CD14-positive monocyte (primary cell): ENCODE measurements at regions not wholly inside any gene's neighbourhood (a gene's known extent, or its start where the extent isn't known, plus 50 kb on each side); places are given as distances from the start of the nearest gene placed in this dataset.

Source experiments
- DNase-seq, 3 donors: peaks; one replicate each; pipeline ENCODE4 v3.0.0-alpha.2; 2011 to 2022
- H2AFZ ChIP-seq: 2 replicates; pipeline ENCODE4 v1.6.0; 2012; ENCODE audit warnings: mild to moderate bottlenecking, low read depth, low read length, inconsistent platforms; ENCODE audit not compliant: insufficient read depth, poor library complexity, severe bottlenecking
- H3K27ac ChIP-seq, 2 donors: 1 replicate in 1 of 2; 2 replicates in 1 of 2; pipeline ENCODE4 v1.5.1; 2012 to 2013; ENCODE audit warnings: low read length in 2 of 2, control low read depth in 1 of 2, inconsistent platforms in 1 of 2, low read depth in 1 of 2, mild to moderate bottlenecking in 1 of 2
- H3K27me3 ChIP-seq, 2 donors: one replicate each; pipeline versions ENCODE4 v1.6.0 to v1.6.1; 2011 to 2013; ENCODE audit warnings: low read length in 2 of 2; ENCODE audit not compliant: control insufficient read depth in 2 of 2, insufficient read depth in 2 of 2
- H3K36me3 ChIP-seq, 2 donors: replicated peaks in 1 of 2; 1 replicate in 1 of 2; 2 replicates in 1 of 2; pipeline versions ENCODE4 v1.5.1 to v1.6.1; 2012 to 2013; ENCODE audit warnings: low read length in 2 of 2, control low read depth in 1 of 2, inconsistent platforms in 1 of 2, mild to moderate bottlenecking in 1 of 2; ENCODE audit not compliant: insufficient read depth in 2 of 2, control insufficient read depth in 1 of 2
- H3K4me1 ChIP-seq, 2 donors: 1 replicate in 1 of 2; 2 replicates in 1 of 2; pipeline versions ENCODE4 v1.5.1 to v1.6.1; 2012 to 2013; ENCODE audit warnings: low read length in 2 of 2, control low read depth in 1 of 2, inconsistent platforms in 1 of 2, mild to moderate bottlenecking in 1 of 2, moderate library complexity in 1 of 2; ENCODE audit not compliant: insufficient read depth in 2 of 2, control insufficient read depth in 1 of 2
- H3K4me2 ChIP-seq: replicated peaks from 2 replicates; pipeline ENCODE3; 2012; ENCODE audit warnings: low read length, moderate library complexity, mild to moderate bottlenecking; ENCODE audit not compliant: poor library complexity, severe bottlenecking; ENCODE audit errors: extremely low read depth
- H3K4me3 ChIP-seq, 3 experiments: fragments of 200-600 bp in 1 of 3; sonication (generic) in 1 of 3; replicated peaks in 1 of 3; 1 replicate in 2 of 3; 2 replicates in 1 of 3; pipeline ENCODE4 v1.5.1; 2011 to 2013; ENCODE audit warnings: low read length in 3 of 3, mild to moderate bottlenecking in 3 of 3, control low read depth in 2 of 3, low read depth in 2 of 3, inconsistent platforms in 1 of 3, moderate library complexity in 1 of 3
- H3K79me2 ChIP-seq: 2 replicates; pipeline ENCODE4 v1.6.0; 2012; ENCODE audit warnings: mild to moderate bottlenecking, control low read depth, inconsistent platforms, low read length, moderate library complexity; ENCODE audit not compliant: insufficient read depth
- H3K9ac ChIP-seq: 2 replicates; pipeline ENCODE4 v1.6.0; 2017; ENCODE audit warnings: low read length, mild to moderate bottlenecking; ENCODE audit not compliant: insufficient read depth, poor library complexity, severe bottlenecking
- H3K9me3 ChIP-seq, 2 donors: replicated peaks in 1 of 2; 1 replicate in 1 of 2; 2 replicates in 1 of 2; pipeline versions ENCODE4 v1.5.1 to v1.6.1; 2012 to 2013; ENCODE audit warnings: low read length in 2 of 2, control low read depth in 1 of 2; ENCODE audit not compliant: control insufficient read depth in 1 of 2, insufficient read depth in 1 of 2
- H4K20me1 ChIP-seq: 2 replicates; pipeline ENCODE4 v1.6.0; 2012; ENCODE audit warnings: mild to moderate bottlenecking, low read length, control low read depth, moderate library complexity; ENCODE audit not compliant: insufficient read depth
- H3K27ac Mint-ChIP-seq, 7 donors: one replicate each; pipeline ENCODE4 v1.8.0; 2020; ENCODE audit warnings: mild to moderate bottlenecking in 7 of 7, mixed read lengths in 7 of 7, moderate library complexity in 6 of 7, inconsistent platforms in 2 of 7
- H3K27me3 Mint-ChIP-seq, 3 donors: one replicate each; pipeline ENCODE4 v1.8.0; 2021 to 2022; ENCODE audit warnings: low read depth in 3 of 3, mild to moderate bottlenecking in 3 of 3, mixed read lengths in 3 of 3, moderate library complexity in 3 of 3, inconsistent platforms in 1 of 3
- H3K36me3 Mint-ChIP-seq, 2 donors: one replicate each; pipeline ENCODE4 v1.8.0; 2020; ENCODE audit warnings: mixed read lengths in 2 of 2, inconsistent platforms in 1 of 2, mild to moderate bottlenecking in 1 of 2
- H3K4me1 Mint-ChIP-seq: one replicate; pipeline ENCODE4 v1.8.0; 2020; ENCODE audit warnings: mild to moderate bottlenecking, mixed read lengths
- H3K4me3 Mint-ChIP-seq, 2 donors: one replicate each; pipeline ENCODE4 v1.8.0; 2020; ENCODE audit warnings: mild to moderate bottlenecking in 2 of 2, mixed read lengths in 2 of 2, moderate library complexity in 1 of 2
- H3K9me3 Mint-ChIP-seq, 7 donors: one replicate each; pipeline ENCODE4 v1.8.0; 2020 to 2022; ENCODE audit warnings: mixed read lengths in 7 of 7, mild to moderate bottlenecking in 6 of 7, moderate library complexity in 6 of 7, inconsistent platforms in 2 of 7
- WGBS: methylation state at CpG from one replicate; pipeline ENCODE4 v1.1.5; 2013; ENCODE audit warnings: missing lambda C conversion rate; ENCODE audit not compliant: insufficient coverage; 5-methylcytosine and 5-hydroxymethylcytosine counted together
- intact Hi-C, 2 donors: fragments of 100-400 bp; cut with micrococcal nuclease; formaldehyde crosslinking; loops; one replicate each; pipeline versions ENCODE4 v1.15.0 to v1.15.1; 2023
- TF ChIP-seq, protein P1 (sequence below): fragments of 200-600 bp; IDR thresholded peaks from one replicate; pipeline ENCODE4 v1.8.0; 2022; ENCODE audit warnings: antibody characterized with exemption, mild to moderate bottlenecking

DNA sequence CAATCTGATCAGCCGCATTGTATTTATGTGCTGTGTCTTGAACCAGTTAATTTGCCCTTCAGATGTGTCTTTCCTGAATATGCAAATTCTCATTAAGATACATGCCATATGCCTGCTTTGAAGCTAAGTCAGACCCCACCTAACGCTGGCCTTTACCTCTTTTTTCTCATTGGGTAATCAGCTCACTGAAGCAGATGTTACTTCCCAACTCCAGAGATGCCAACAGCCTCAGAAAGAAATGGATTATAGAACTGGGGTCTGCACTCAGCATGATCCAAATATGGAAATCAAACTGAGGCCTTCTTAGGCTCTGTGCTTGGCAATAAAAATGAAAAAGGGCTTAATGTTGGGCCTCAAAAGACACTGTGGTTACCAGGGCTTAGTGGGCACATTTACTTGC lies 113.9 kb downstream of the FZD1 start:
- peaks cover 0 to 8% (median 1%) of the 10 kb centered on the region in 7 donors for H3K9me3 Mint-ChIP-seq
- no peak overlapping the region for H3K9ac ChIP-seq
- H3K36me3 Mint-ChIP-seq = no peaks in the 10 kb centered on the region
- 100% methylated on average over 1 of the region's 2 CpGs for WGBS
- no peak overlapping the region for H3K27ac Mint-ChIP-seq
- H3K27me3 ChIP-seq = no peaks in the 10 kb centered on the region
- TF ChIP-seq, protein P1, sequence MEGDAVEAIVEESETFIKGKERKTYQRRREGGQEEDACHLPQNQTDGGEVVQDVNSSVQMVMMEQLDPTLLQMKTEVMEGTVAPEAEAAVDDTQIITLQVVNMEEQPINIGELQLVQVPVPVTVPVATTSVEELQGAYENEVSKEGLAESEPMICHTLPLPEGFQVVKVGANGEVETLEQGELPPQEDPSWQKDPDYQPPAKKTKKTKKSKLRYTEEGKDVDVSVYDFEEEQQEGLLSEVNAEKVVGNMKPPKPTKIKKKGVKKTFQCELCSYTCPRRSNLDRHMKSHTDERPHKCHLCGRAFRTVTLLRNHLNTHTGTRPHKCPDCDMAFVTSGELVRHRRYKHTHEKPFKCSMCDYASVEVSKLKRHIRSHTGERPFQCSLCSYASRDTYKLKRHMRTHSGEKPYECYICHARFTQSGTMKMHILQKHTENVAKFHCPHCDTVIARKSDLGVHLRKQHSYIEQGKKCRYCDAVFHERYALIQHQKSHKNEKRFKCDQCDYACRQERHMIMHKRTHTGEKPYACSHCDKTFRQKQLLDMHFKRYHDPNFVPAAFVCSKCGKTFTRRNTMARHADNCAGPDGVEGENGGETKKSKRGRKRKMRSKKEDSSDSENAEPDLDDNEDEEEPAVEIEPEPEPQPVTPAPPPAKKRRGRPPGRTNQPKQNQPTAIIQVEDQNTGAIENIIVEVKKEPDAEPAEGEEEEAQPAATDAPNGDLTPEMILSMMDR = no peak
- peaks cover 0 to 1% (median 0%) of the 10 kb centered on the region in 3 donors for H3K27me3 Mint-ChIP-seq
- intact Hi-C loops = no loop called here
- no peaks in the 10 kb centered on the region for H3K9me3 ChIP-seq
- H3K4me1 ChIP-seq = peaks cover 6 to 12% of the 10 kb centered on the region in 2 donors
- no peak overlapping the region for H2AFZ ChIP-seq
- no peaks in the 10 kb centered on the region for H4K20me1 ChIP-seq
- no peaks in the 10 kb centered on the region for H3K79me2 ChIP-seq
- no peaks in the 10 kb centered on the region for H3K36me3 ChIP-seq
- no peak overlapping the region for H3K27ac ChIP-seq
- H3K4me1 Mint-ChIP-seq = peaks cover 12% of the 10 kb centered on the region
- no peak overlapping the region for H3K4me3 Mint-ChIP-seq
- no peak overlapping the region for H3K4me2 ChIP-seq
- DNase-seq = no peak
- no peak overlapping the region for H3K4me3 ChIP-seq

- WGBS = 20% methylated on average over 1 of the region's 2 CpGs
- no peaks in the 10 kb centered on the region for H3K36me3 Mint-ChIP-seq
Observed at GRCh38 chr7:91379236-91379635, 115.0 kb downstream of the FZD1 start.

More at GRCh38 chr7:91379236-91379635, 115.0 kb downstream of the FZD1 start:
- H3K36me3 ChIP-seq = no peaks in the 10 kb centered on the region
- intact Hi-C loops = no loop called here
- H3K4me1 ChIP-seq = peaks cover 0 to under 1% of the 10 kb centered on the region in 2 donors
- peaks cover 2% of the 10 kb centered on the region for H3K4me1 Mint-ChIP-seq
- H4K20me1 ChIP-seq = no peaks in the 10 kb centered on the region
- TF ChIP-seq, protein P1 = no peak
- no peak overlapping the region for H3K4me3 ChIP-seq
- no peak overlapping the region for H3K27ac Mint-ChIP-seq
- no peak for DNase-seq
- peaks cover 0 to 1% (median 0%) of the 10 kb centered on the region in 3 donors for H3K27me3 Mint-ChIP-seq
- H3K9ac ChIP-seq = no peak overlapping the region
- peaks cover 0 to 10% (median 1%) of the 10 kb centered on the region in 7 donors for H3K9me3 Mint-ChIP-seq
- no peak overlapping the region for H3K27ac ChIP-seq
- H3K4me2 ChIP-seq = no peak overlapping the region
- H3K27me3 ChIP-seq = no peaks in the 10 kb centered on the region
- H3K4me3 Mint-ChIP-seq = no peak overlapping the region
- H3K9me3 ChIP-seq = no peaks in the 10 kb centered on the region
- no peaks in the 10 kb centered on the region for H3K79me2 ChIP-seq
- no peak overlapping the region for H2AFZ ChIP-seq
